ENCODE measurements at regions not wholly inside any gene's neighbourhood (a gene's known extent, or its start where the extent isn't known, plus 50 kb on each side); places are given as distances from the start of the nearest gene placed in this dataset.

- TF ChIP-seq CTCF (IDR thresholded peaks at IDR 0.05) (peak; percentile 34), POLR2A (IDR thresholded peaks at IDR 0.05; ENCODE audit: low read length) (no peak)
Measured at GRCh38 chr3:104460477-104461406, 906.0 kb upstream of the ALCAM start.

Measured in A549 (cell line).